COLO829 (cell line): ENCODE measurements at regions not wholly inside any gene's neighbourhood (a gene's known extent, or its start where the extent isn't known, plus 50 kb on each side); places are given as distances from the start of the nearest gene placed in this dataset.
A peak's percentile ranks its signal among the peaks of the same experiment; 100 is the strongest.

Experiments used
- DNase-seq: peaks from one replicate; pipeline ENCODE4 v3.0.0; 2012; ENCODE audit warnings: low spot score

- no peak for DNase-seq
Measured at GRCh38 chr7:31284106-31284505, 56.4 kb downstream of the NEUROD6 start.

- no peak for DNase-seq
Measured at GRCh38 chr7:31271641-31272405, 68.7 kb downstream of the NEUROD6 start.

- DNase-seq = no peak
Measured at GRCh38 chr7:31267486-31267885, 73.0 kb downstream of the NEUROD6 start.

- DNase-seq = no peak
Measured at GRCh38 chr7:31263338-31263737, 77.2 kb downstream of the NEUROD6 start.

- no peak for DNase-seq
Measured at GRCh38 chr7:31261341-31261740, 79.2 kb downstream of the NEUROD6 start.

GRCh38 chr7:31260851-31261250 is 79.7 kb downstream of the NEUROD6 start:
- no peak for DNase-seq

- DNase-seq = no peak
Measured at GRCh38 chr7:31258391-31258790, 82.1 kb downstream of the NEUROD6 start.

- DNase-seq = no peak
Measured at GRCh38 chr7:31256506-31256905, 84.0 kb downstream of the NEUROD6 start.

GRCh38 chr7:31254926-31255325 is 85.6 kb downstream of the NEUROD6 start:
- no peak for DNase-seq

GRCh38 chr7:31253532-31253931 is 87.0 kb downstream of the NEUROD6 start:
- DNase-seq = no peak

- no peak for DNase-seq
Measured at GRCh38 chr7:31251441-31251840, 89.1 kb downstream of the NEUROD6 start.

GRCh38 chr7:31249671-31250070 is 90.9 kb downstream of the NEUROD6 start:
- no peak for DNase-seq

- no peak for DNase-seq
Measured at GRCh38 chr7:31236868-31237267, 103.7 kb downstream of the NEUROD6 start.

GRCh38 chr7:31234836-31235605 is 105.5 kb downstream of the NEUROD6 start:
- no peak for DNase-seq

GRCh38 chr7:31228957-31229356 is 111.6 kb downstream of the NEUROD6 start:
- no peak for DNase-seq

- DNase-seq = no peak
Measured at GRCh38 chr7:31214751-31215150, 125.8 kb downstream of the NEUROD6 start.

GRCh38 chr7:31211281-31211680 is 129.2 kb downstream of the NEUROD6 start:
- DNase-seq = no peak

- DNase-seq = no peak
Measured at GRCh38 chr7:31204071-31204470, 136.5 kb downstream of the NEUROD6 start.

- no peak for DNase-seq
Measured at GRCh38 chr7:31203551-31203950, 137.0 kb downstream of the NEUROD6 start.

- no peak for DNase-seq
Measured at GRCh38 chr7:31202801-31203200, 137.7 kb downstream of the NEUROD6 start.

- DNase-seq = peak; percentile 49
Measured at GRCh38 chr7:31192986-31193385, 140.9 kb downstream of the ADCYAP1R1 start.

GRCh38 chr7:31190906-31191305 is 138.8 kb downstream of the ADCYAP1R1 start:
- DNase-seq = no peak

GRCh38 chr7:31186202-31186601 is 134.1 kb downstream of the ADCYAP1R1 start:
- DNase-seq = no peak

- DNase-seq = no peak
Measured at GRCh38 chr7:31175672-31176071, 123.6 kb downstream of the ADCYAP1R1 start.
